H9 (cell line): ENCODE measurements at regions not wholly inside any gene's neighbourhood (a gene's known extent, or its start where the extent isn't known, plus 50 kb on each side); places are given as distances from the start of the nearest gene placed in this dataset.

Experiments
- DNase-seq: peaks from one replicate; pipeline ENCODE4 v3.0.0-alpha.2; 2017
- H2AFZ ChIP-seq: one replicate; pipeline ENCODE4 v1.6.1; 2013; ENCODE audit warnings: mild to moderate bottlenecking, low read length, control low read depth, moderate library complexity
- H2AK5ac ChIP-seq: 2 replicates; pipeline ENCODE4 v1.6.1; 2013; ENCODE audit warnings: low read length, control low read depth, mixed read lengths; ENCODE audit not compliant: insufficient read length
- H2BK120ac ChIP-seq: one replicate; pipeline ENCODE4 v1.6.1; 2013; ENCODE audit warnings: low read depth, mild to moderate bottlenecking, low read length, control low read depth, inconsistent platforms; ENCODE audit not compliant: poor library complexity, severe bottlenecking
- H2BK12ac ChIP-seq: 2 replicates; pipeline ENCODE4 v1.6.1; 2013; ENCODE audit warnings: low read length, control low read depth, mixed read lengths, low read depth; ENCODE audit not compliant: insufficient read length
- H2BK15ac ChIP-seq: 2 replicates; pipeline ENCODE4 v1.6.1; 2013; ENCODE audit warnings: low read depth, low read length, control low read depth
- H2BK20ac ChIP-seq: one replicate; pipeline ENCODE4 v1.6.1; 2013; ENCODE audit warnings: low read depth, mild to moderate bottlenecking, low read length, control low read depth, inconsistent platforms; ENCODE audit not compliant: poor library complexity, severe bottlenecking
- H2BK5ac ChIP-seq: 2 replicates; pipeline ENCODE4 v1.6.1; 2013; ENCODE audit warnings: low read length, control low read depth, mixed read lengths; ENCODE audit not compliant: insufficient read length
- H3K14ac ChIP-seq: 2 replicates; pipeline ENCODE4 v1.6.1; 2013; ENCODE audit warnings: low read length, control low read depth; ENCODE audit not compliant: insufficient read depth
- H3K18ac ChIP-seq: 2 replicates; pipeline ENCODE4 v1.6.1; 2013; ENCODE audit warnings: low read depth, mild to moderate bottlenecking, mixed read lengths, low read length, control low read depth; ENCODE audit not compliant: insufficient read length
- H3K23ac ChIP-seq: 2 replicates; pipeline ENCODE4 v1.6.1; 2013; ENCODE audit warnings: low read length, control low read depth, mixed read lengths, low read depth; ENCODE audit not compliant: insufficient read length
- H3K23me2 ChIP-seq: 2 replicates; pipeline ENCODE4 v1.6.1; 2013; ENCODE audit warnings: low read depth, mild to moderate bottlenecking, mixed read lengths, low read length, control low read depth; ENCODE audit not compliant: insufficient read length, poor library complexity, severe bottlenecking
- H3K27ac ChIP-seq: 2 replicates; pipeline ENCODE4 v1.5.1; 2013; ENCODE audit warnings: low read length, control low read depth, mixed read lengths, low read depth; ENCODE audit not compliant: insufficient read length
- H3K27me3 ChIP-seq: 2 replicates; pipeline ENCODE4 v1.6.1; 2013; ENCODE audit warnings: low read length, control low read depth, inconsistent platforms; ENCODE audit not compliant: insufficient read depth
- H3K4ac ChIP-seq: 2 replicates; pipeline ENCODE4 v1.6.1; 2013; ENCODE audit warnings: low read depth, mild to moderate bottlenecking, control low read depth, inconsistent platforms, low read length, moderate library complexity
- H3K4me1 ChIP-seq: 2 replicates; pipeline ENCODE4 v1.6.1; 2013; ENCODE audit warnings: low read length, control low read depth, inconsistent platforms; ENCODE audit not compliant: insufficient read depth
- H3K4me2 ChIP-seq: 2 replicates; pipeline ENCODE4 v1.6.1; 2013; ENCODE audit warnings: low read length, control low read depth, mixed read lengths; ENCODE audit not compliant: insufficient read length, insufficient read depth
- H3K56ac ChIP-seq: 2 replicates; pipeline ENCODE4 v1.6.1; 2013; ENCODE audit warnings: low read depth, mild to moderate bottlenecking, mixed read lengths, low read length, control low read depth; ENCODE audit not compliant: insufficient read length
- H3K79me1 ChIP-seq: 2 replicates; pipeline ENCODE4 v1.6.1; 2013; ENCODE audit warnings: low read depth, mild to moderate bottlenecking, moderate library complexity, low read length, control low read depth, inconsistent platforms; ENCODE audit not compliant: insufficient read depth, poor library complexity, severe bottlenecking
- H3K79me2 ChIP-seq: 2 replicates; pipeline ENCODE4 v1.6.1; 2013; ENCODE audit warnings: low read length, control low read depth, inconsistent platforms; ENCODE audit not compliant: insufficient read depth
- H3K9ac ChIP-seq: 2 replicates; pipeline ENCODE4 v1.6.1; 2013; ENCODE audit warnings: low read length, control low read depth, mixed read lengths; ENCODE audit not compliant: insufficient read length; ENCODE audit errors: extremely low read depth
- H3K9me3 ChIP-seq: one replicate; pipeline ENCODE4 v1.6.1; 2013; ENCODE audit warnings: low read depth, low read length, inconsistent platforms; ENCODE audit not compliant: control insufficient read depth
- H3T11ph ChIP-seq: one replicate; pipeline ENCODE4 v1.6.1; 2013; ENCODE audit warnings: mild to moderate bottlenecking, low read length, control low read depth, inconsistent platforms
- H4K20me1 ChIP-seq: one replicate; pipeline ENCODE4 v1.6.1; 2013; ENCODE audit not compliant: control insufficient read depth, insufficient read length, insufficient read depth
- H4K5ac ChIP-seq: 2 replicates; pipeline ENCODE4 v1.6.1; 2013; ENCODE audit warnings: low read depth, mild to moderate bottlenecking, mixed read lengths, low read length, control low read depth; ENCODE audit not compliant: insufficient read length
- H4K8ac ChIP-seq: replicated peaks from 2 replicates; pipeline ENCODE4 v1.6.1; 2013; ENCODE audit warnings: low read length, control low read depth, mixed read lengths, low read depth; ENCODE audit not compliant: insufficient read length
- H4K91ac ChIP-seq: 2 replicates; pipeline ENCODE4 v1.6.1; 2013; ENCODE audit warnings: low read depth, mild to moderate bottlenecking, moderate library complexity, mixed read lengths, low read length, control low read depth; ENCODE audit not compliant: insufficient read length
- H3K27ac Mint-ChIP-seq, 3 experiments: 2 replicates in 2 of 3; 3 replicates in 1 of 3; pipeline ENCODE4 v1.8.0; 2020 to 2021; ENCODE audit warnings: mixed read lengths in 3 of 3, mild to moderate bottlenecking in 1 of 3, moderate library complexity in 1 of 3
- H3K27me3 Mint-ChIP-seq: 2 replicates; pipeline ENCODE4 v1.8.0; 2021; ENCODE audit warnings: low read depth, mild to moderate bottlenecking, moderate library complexity, mixed read lengths
- H3K36me3 Mint-ChIP-seq, 3 experiments: 2 replicates in 2 of 3; 3 replicates in 1 of 3; pipeline ENCODE4 v1.8.0; 2020 to 2021; ENCODE audit warnings: low read depth in 3 of 3, mixed read lengths in 3 of 3; ENCODE audit not compliant: insufficient read depth in 1 of 3
- H3K4me1 Mint-ChIP-seq, 2 experiments: 2 replicates each; pipeline ENCODE4 v1.8.0; 2020; ENCODE audit warnings: mixed read lengths in 2 of 2
- H3K4me3 Mint-ChIP-seq, 2 experiments: 2 replicates in 1 of 2; 3 replicates in 1 of 2; pipeline ENCODE4 v1.8.0; 2020 to 2021; ENCODE audit warnings: mild to moderate bottlenecking in 2 of 2, mixed read lengths in 2 of 2, moderate library complexity in 1 of 2
- H3K9me3 Mint-ChIP-seq, 2 experiments: 2 replicates in 1 of 2; 3 replicates in 1 of 2; pipeline ENCODE4 v1.8.0; 2020; ENCODE audit warnings: mild to moderate bottlenecking in 2 of 2, mixed read lengths in 2 of 2, moderate library complexity in 1 of 2
- WGBS: extraction: QIAGEN DNeasy Blood & Tissue Kit; methylation state at CpG from one replicate; pipeline ENCODE4 v1.1.7; 2013; ENCODE audit warnings: missing lambda C conversion rate, low lambda C conversion rate, mixed read lengths; ENCODE audit not compliant: insufficient read length; ENCODE audit errors: extremely low coverage; 5-methylcytosine and 5-hydroxymethylcytosine counted together
- TF ChIP-seq, protein P1 (sequence below): fragments of 200-600 bp; sonication (generic); conservative IDR thresholded peaks from 3 replicates; pipeline ENCODE4 v1.8.0; 2021; ENCODE audit warnings: antibody characterized with exemption, mild to moderate bottlenecking

GRCh38 chr10:128981881-128982615 lies 485.0 kb upstream of the MGMT start:
- 0 out of 2 replicates have a peak, but pooled peaks cover 3% of the 10 kb centered on the region for H3K27me3 Mint-ChIP-seq
- Histone ChIP-seq H3K18ac (no peak overlapping the region), H3K9ac (no peak overlapping the region), H3K79me1 (no peaks in the 10 kb centered on the region), H3K4me2 (no peak overlapping the region), H2BK20ac (no peak overlapping the region), H3K27me3 (no peaks in the 10 kb centered on the region), H4K5ac (no peak overlapping the region), H3K27ac (no peak overlapping the region), H3K23me2 (no peaks in the 10 kb centered on the region), H3K4ac (no peak overlapping the region), H3K79me2 (no peaks in the 10 kb centered on the region), H2BK120ac (no peak overlapping the region), H3T11ph (no peak overlapping the region), H3K9me3 (no peaks in the 10 kb centered on the region), H3K23ac (no peak overlapping the region), H3K4me1 (no peaks in the 10 kb centered on the region), H3K14ac (no peak overlapping the region), H3K56ac (no peak overlapping the region), H4K20me1 (no peaks in the 10 kb centered on the region), H2AK5ac (no peak overlapping the region), H4K8ac (no peak overlapping the region), H2AFZ (no peak overlapping the region), H2BK12ac (no peak overlapping the region), H2BK15ac (no peak overlapping the region), H2BK5ac (no peak overlapping the region), H4K91ac (no peak overlapping the region)
- 0 out of 5 replicates have a peak, but pooled peaks cover 0 to 3% of the 10 kb centered on the region in 2 experiments for H3K9me3 Mint-ChIP-seq
- DNase-seq, result no peak
- peaks cover 0 to 2% (median 0%) of the 10 kb centered on the region in 3 experiments; a peak in 1 of 7 replicates for H3K36me3 Mint-ChIP-seq
- 0 out of 4 replicates have a peak, but pooled peaks cover 0 to 7% of the 10 kb centered on the region in 2 experiments for H3K4me1 Mint-ChIP-seq
- H3K27ac Mint-ChIP-seq, result no peak overlapping the region
- WGBS, result no CpG with 5 or more reads among the region's 20 CpGs
- TF ChIP-seq, protein P1, sequence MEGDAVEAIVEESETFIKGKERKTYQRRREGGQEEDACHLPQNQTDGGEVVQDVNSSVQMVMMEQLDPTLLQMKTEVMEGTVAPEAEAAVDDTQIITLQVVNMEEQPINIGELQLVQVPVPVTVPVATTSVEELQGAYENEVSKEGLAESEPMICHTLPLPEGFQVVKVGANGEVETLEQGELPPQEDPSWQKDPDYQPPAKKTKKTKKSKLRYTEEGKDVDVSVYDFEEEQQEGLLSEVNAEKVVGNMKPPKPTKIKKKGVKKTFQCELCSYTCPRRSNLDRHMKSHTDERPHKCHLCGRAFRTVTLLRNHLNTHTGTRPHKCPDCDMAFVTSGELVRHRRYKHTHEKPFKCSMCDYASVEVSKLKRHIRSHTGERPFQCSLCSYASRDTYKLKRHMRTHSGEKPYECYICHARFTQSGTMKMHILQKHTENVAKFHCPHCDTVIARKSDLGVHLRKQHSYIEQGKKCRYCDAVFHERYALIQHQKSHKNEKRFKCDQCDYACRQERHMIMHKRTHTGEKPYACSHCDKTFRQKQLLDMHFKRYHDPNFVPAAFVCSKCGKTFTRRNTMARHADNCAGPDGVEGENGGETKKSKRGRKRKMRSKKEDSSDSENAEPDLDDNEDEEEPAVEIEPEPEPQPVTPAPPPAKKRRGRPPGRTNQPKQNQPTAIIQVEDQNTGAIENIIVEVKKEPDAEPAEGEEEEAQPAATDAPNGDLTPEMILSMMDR, result no peak
- no peak overlapping the region for H3K4me3 Mint-ChIP-seq
